Fibroblast of the aortic adventitia (primary cell): ENCODE measurements at regions not wholly inside any gene's neighbourhood (a gene's known extent, or its start where the extent isn't known, plus 50 kb on each side); places are given as distances from the start of the nearest gene placed in this dataset.

Experiments
- DNase-seq: peaks from one replicate; pipeline ENCODE4 v3.0.0-alpha.2; 2010; ENCODE audit warnings: low read depth
- H3K4me3 ChIP-seq: 2 replicates; pipeline ENCODE4 v1.5.1; 2011; ENCODE audit warnings: low read depth, mild to moderate bottlenecking, control low read depth, low read length, moderate library complexity
- TF ChIP-seq, protein P1 (sequence below): IDR thresholded peaks from 2 replicates; pipeline ENCODE4 v1.5.1; 2011; ENCODE audit warnings: mild to moderate bottlenecking, low read length, control low read depth, inconsistent platforms; ENCODE audit not compliant: insufficient read depth

DNA sequence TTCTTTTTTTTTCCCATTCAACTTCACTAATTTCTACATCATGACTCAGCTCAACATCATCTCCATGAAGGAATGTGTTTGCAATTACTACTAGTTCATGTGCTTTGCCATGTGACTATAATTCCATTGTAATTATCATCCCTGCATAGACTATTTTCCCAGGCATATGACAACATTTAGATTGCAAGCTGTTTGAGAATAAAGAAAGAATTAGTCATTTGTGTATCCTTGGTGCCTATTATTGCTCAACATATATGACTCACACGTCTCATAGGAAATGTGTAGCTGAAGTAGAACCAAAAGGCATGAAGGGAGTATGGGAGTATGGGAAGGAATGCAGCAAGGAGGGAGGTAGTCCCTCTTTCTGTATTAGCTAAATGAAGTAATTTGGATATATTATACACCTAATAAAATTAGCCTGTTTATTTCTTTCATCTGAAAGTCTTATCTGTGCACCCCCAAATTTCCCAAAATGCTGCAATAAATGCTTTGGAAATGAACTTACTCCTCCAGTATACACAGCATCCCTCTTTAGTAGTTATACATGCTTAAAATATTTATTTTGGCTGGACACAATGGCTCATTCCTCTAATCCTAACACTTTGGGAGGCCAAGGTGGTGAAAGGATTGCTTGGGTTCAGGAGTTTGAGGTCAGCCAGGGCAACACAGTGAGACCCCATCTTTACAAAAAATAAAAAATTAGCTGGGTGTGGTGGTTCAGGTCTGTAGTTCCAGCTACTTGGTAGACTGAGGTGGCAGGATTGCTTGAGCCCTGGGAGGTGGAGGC is 316.9 kb upstream of the ADGRL4 start:
- H3K4me3 ChIP-seq = no peak overlapping the region
- DNase-seq = peak; percentile 99
- TF ChIP-seq, protein P1, sequence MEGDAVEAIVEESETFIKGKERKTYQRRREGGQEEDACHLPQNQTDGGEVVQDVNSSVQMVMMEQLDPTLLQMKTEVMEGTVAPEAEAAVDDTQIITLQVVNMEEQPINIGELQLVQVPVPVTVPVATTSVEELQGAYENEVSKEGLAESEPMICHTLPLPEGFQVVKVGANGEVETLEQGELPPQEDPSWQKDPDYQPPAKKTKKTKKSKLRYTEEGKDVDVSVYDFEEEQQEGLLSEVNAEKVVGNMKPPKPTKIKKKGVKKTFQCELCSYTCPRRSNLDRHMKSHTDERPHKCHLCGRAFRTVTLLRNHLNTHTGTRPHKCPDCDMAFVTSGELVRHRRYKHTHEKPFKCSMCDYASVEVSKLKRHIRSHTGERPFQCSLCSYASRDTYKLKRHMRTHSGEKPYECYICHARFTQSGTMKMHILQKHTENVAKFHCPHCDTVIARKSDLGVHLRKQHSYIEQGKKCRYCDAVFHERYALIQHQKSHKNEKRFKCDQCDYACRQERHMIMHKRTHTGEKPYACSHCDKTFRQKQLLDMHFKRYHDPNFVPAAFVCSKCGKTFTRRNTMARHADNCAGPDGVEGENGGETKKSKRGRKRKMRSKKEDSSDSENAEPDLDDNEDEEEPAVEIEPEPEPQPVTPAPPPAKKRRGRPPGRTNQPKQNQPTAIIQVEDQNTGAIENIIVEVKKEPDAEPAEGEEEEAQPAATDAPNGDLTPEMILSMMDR = no peak

DNA sequence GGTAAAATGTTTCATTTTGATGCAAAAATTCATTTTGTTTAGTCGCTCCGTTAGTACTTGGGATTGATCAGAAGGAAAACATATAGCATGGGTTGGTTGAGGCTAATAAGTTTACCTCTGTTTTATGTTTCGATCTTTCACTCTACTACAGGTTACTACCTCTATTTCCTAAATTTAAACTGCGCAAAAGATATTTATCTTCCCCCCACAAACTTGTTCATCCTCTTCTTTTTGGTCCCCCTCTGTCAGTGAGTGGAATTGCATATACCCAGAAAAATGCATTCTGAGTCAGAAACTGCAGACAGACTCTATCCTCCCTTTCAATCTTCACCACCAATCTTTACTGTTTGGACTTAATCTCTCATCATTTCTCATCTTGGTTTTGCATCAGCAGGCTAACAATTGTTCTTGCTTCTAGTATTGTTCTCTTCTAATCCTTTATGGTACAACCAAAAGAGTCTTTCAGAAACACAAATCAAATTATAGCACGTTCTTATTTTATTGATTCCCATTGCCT is 316.0 kb upstream of the ADGRL4 start:
- no peak overlapping the region for H3K4me3 ChIP-seq
- peak; percentile 46 for DNase-seq
- TF ChIP-seq, protein P1 = no peak

DNA sequence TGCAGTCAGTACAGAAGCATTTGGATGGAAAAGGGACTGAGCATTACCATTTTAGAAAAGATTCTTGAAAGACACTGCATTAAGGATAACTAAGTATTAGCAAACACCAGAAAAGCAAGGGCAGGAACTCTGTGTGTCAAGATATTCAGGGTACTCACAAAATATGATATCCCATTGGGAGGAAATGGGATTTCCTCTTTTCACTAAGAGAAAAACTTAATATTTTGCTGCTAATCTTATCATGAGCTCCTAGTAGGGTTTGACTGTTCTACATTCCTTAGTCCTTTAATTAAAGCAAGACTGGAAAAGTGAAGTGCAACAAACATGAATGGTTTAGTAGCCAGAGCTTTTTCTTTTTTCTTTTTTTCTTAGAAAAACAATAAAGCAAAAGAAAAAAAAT is 305.9 kb upstream of the ADGRL4 start:
- TF ChIP-seq, protein P1 = no peak
- DNase-seq = no peak
- H3K4me3 ChIP-seq = no peak overlapping the region

DNA sequence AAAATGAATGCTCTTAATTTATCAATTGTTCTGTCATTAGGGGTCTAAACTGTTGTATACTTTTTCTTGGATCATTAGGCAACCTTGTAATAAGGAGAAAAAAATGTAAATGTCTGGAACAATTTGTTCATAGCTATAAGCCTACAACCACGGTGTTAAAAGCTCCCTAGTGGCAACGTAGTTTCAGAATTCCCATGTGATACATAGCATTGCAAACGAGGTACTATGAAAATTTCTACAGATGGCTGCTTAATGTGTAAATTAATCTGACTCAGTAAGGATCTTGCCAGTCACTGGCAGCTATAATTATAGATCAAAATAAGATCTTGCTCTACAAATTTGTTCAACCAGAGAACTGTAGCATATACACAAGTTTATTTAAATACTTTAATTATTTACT is 304.1 kb upstream of the ADGRL4 start:
- no peak for DNase-seq
- no peak overlapping the region for H3K4me3 ChIP-seq
- TF ChIP-seq, protein P1 = no peak

DNA sequence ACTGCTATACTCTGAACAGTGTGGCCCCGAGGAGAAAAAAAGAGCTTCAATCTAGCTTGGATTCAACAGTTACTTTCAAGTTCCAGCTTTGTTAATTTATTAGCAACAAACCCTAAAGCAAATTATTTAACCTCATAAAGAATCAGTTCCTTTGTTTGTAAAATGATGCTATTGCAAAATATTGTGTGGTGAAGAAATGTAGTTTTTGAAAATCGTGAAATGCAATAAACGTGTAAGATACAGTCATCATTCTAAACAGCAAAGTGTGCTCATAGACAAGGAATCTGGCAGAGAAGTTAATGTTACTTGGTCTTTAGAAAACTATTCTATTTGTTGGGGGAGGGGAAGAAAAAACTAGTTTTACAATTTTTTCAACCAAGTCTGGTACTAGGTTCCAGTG is 297.6 kb upstream of the ADGRL4 start:
- DNase-seq = no peak
- H3K4me3 ChIP-seq = no peak overlapping the region
- TF ChIP-seq, protein P1 = no peak

DNA sequence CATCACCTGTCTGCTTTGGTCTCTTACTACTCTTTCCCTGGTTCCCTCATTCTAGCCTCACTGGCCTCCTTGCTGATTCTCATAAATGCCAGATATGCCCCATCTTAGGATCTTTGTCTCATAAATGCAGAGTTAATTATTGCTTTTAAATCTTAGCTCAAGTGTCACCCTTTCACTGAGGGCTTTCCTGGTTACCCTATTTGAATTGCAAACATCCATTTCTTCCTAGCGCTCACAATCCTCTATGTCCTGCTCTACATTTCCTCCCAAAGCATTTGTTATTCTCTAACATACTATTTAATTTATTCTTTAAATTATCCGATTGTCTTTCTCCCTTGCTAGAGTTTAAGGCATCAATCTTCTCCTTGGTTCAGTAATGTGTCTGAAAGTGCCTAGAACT is 296.5 kb upstream of the ADGRL4 start:
- DNase-seq = no peak
- no peak overlapping the region for H3K4me3 ChIP-seq
- TF ChIP-seq, protein P1 = no peak

DNA sequence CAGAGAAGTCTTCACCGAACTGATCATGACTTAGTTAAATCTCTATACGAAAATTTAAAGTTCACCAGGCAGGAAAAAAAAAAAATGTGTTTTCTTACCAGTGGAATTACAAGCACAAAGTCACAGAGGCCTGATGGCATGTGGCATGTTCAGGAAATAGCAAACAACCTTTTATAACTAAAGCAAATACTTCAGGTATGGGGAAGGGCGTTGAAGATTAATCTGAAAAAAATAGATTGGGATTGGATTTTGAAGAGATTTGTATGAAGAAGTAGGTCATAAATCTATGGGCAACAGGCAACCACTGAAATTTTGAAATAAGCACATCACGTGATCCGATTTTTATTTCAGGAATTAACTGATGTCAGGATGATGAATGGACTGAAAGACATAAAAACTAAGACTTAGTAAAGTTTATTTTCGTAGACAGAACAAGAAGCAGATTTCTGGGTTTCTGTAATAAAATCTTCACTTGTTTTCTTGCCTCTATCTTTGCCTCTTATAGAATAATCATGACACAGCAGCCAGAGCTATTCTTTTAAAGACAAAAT is 295.9 kb upstream of the ADGRL4 start:
- TF ChIP-seq, protein P1 = no peak
- DNase-seq = no peak

More for the DNA sequence above, 295.9 kb upstream of the ADGRL4 start:
- H3K4me3 ChIP-seq = no peak overlapping the region
